Fibroblast of pulmonary artery (primary cell): ENCODE measurements at regions not wholly inside any gene's neighbourhood (a gene's known extent, or its start where the extent isn't known, plus 50 kb on each side); places are given as distances from the start of the nearest gene placed in this dataset.
"Not testable (repeated sequence)": the region's sequence is repeated elsewhere in the genome, so short reads cannot be mapped to it uniquely, and the experiment has no call there.

Experiments used
- DNase-seq: peaks from one replicate; pipeline ENCODE4 v3.0.0-alpha.2; 2010; ENCODE audit warnings: low read depth
- H3K4me3 ChIP-seq: replicated peaks from 2 replicates; pipeline ENCODE4 v1.5.1; 2011; ENCODE audit warnings: low read depth, mild to moderate bottlenecking, control low read depth, low read length, moderate library complexity
- CTCF ChIP-seq: IDR thresholded peaks from 2 replicates; pipeline ENCODE4 v1.5.1; 2011; ENCODE audit warnings: mild to moderate bottlenecking, control low read depth, low read length, inconsistent platforms; ENCODE audit errors: missing control alignments

- DNase-seq = no peak
- H3K4me3 ChIP-seq = no peak overlapping the region
- TF ChIP-seq CTCF = no peak
Observed at GRCh38 chr7:66539902-66540375, 88.7 kb upstream of the KCTD7 start.

GRCh38 chr7:66542049-66542448, 86.6 kb upstream of the KCTD7 start:
- H3K4me3 ChIP-seq = no peak overlapping the region
- DNase-seq = no peak
- no peak for TF ChIP-seq CTCF

- H3K4me3 ChIP-seq = no peak overlapping the region
- no peak for TF ChIP-seq CTCF
- peak; percentile 37 for DNase-seq
Observed at GRCh38 chr7:66542528-66543269, 86.0 kb upstream of the KCTD7 start.

GRCh38 chr7:66549466-66549865, 79.2 kb upstream of the KCTD7 start:
- TF ChIP-seq CTCF = no peak
- no peak for DNase-seq
- H3K4me3 ChIP-seq = no peak overlapping the region

GRCh38 chr7:66553001-66553400, 75.7 kb upstream of the KCTD7 start:
- TF ChIP-seq CTCF = no peak
- H3K4me3 ChIP-seq = no peak overlapping the region
- no peak for DNase-seq

- DNase-seq, H3K4me3 ChIP-seq: not testable (repeated sequence)
Observed at GRCh38 chr7:66553675-66554074, 75.0 kb upstream of the KCTD7 start.

GRCh38 chr7:66554291-66554690, 74.4 kb upstream of the KCTD7 start:
- H3K4me3 ChIP-seq, DNase-seq: not testable (repeated sequence)

- not testable (repeated sequence) for H3K4me3 ChIP-seq, DNase-seq
Observed at GRCh38 chr7:66554842-66555430, 73.7 kb upstream of the KCTD7 start.
